Loucy (cell line): ENCODE measurements at regions not wholly inside any gene's neighbourhood (a gene's known extent, or its start where the extent isn't known, plus 50 kb on each side); places are given as distances from the start of the nearest gene placed in this dataset.
"Not testable (repeated sequence)": the region's sequence is repeated elsewhere in the genome, so short reads cannot be mapped to it uniquely, and the experiment has no call there.

ENCODE experiments used
- H2AFZ ChIP-seq: fragments of 200-600 bp; sonication (generic); 2 replicates; pipeline ENCODE4 v1.6.0; 2016; ENCODE audit warnings: antibody characterized with exemption, mild to moderate bottlenecking, low read length, moderate library complexity
- H3F3A ChIP-seq: fragments of 200-600 bp; 2 replicates; pipeline ENCODE4 v1.6.0; 2016; ENCODE audit warnings: antibody characterized with exemption, low read depth, mild to moderate bottlenecking
- H3K27me3 ChIP-seq: fragments of 200-600 bp; sonication (generic); 2 replicates; pipeline ENCODE4 v1.6.1; 2014; ENCODE audit warnings: low read length, mild to moderate bottlenecking; ENCODE audit not compliant: insufficient read depth, poor library complexity, severe bottlenecking
- H3K36me3 ChIP-seq: fragments of 200-600 bp; sonication (generic); 2 replicates; pipeline ENCODE4 v1.6.1; 2016; ENCODE audit warnings: low read length; ENCODE audit not compliant: insufficient read depth
- H3K4me1 ChIP-seq: fragments of 200-600 bp; sonication (generic); 2 replicates; pipeline ENCODE4 v1.5.1; 2014; ENCODE audit warnings: low read length, mild to moderate bottlenecking; ENCODE audit not compliant: insufficient read depth, poor library complexity, severe bottlenecking
- H3K4me2 ChIP-seq: fragments of 200-600 bp; sonication (generic); 2 replicates; pipeline ENCODE4 v1.6.0; 2014; ENCODE audit warnings: antibody characterized with exemption, low read length, low read depth, mild to moderate bottlenecking; ENCODE audit not compliant: poor library complexity, severe bottlenecking
- H3K4me3 ChIP-seq: fragments of 200-600 bp; sonication (generic); 2 replicates; pipeline ENCODE4 v1.5.1; 2014; ENCODE audit warnings: low read length, mild to moderate bottlenecking, mixed read lengths; ENCODE audit not compliant: poor library complexity, severe bottlenecking
- H3K79me2 ChIP-seq: fragments of 200-600 bp; sonication (generic); 2 replicates; pipeline ENCODE4 v1.6.1; 2014; ENCODE audit warnings: low read length; ENCODE audit not compliant: insufficient read depth
- H3K9ac ChIP-seq: fragments of 200-600 bp; sonication (generic); 2 replicates; pipeline ENCODE4 v1.6.0; 2014; ENCODE audit warnings: mild to moderate bottlenecking, low read depth, low read length, moderate library complexity; ENCODE audit not compliant: poor library complexity, severe bottlenecking
- H3K9me2 ChIP-seq: fragments of 200-600 bp; sonication (generic); replicated peaks from 2 replicates; pipeline ENCODE4 v1.6.1; 2016; ENCODE audit warnings: low read depth, low read length, mixed read lengths
- H3K9me3 ChIP-seq: fragments of 200-600 bp; sonication (generic); 2 replicates; pipeline ENCODE4 v1.6.1; 2014; ENCODE audit warnings: mild to moderate bottlenecking, antibody characterized with exemption, low read length, low read depth; ENCODE audit not compliant: insufficient read depth
- H4K20me1 ChIP-seq: fragments of 200-600 bp; sonication (generic); 2 replicates; pipeline ENCODE4 v1.6.0; 2014; ENCODE audit warnings: antibody characterized with exemption, low read length, mild to moderate bottlenecking; ENCODE audit not compliant: insufficient read depth, poor library complexity, severe bottlenecking
- CTCF ChIP-seq: fragments of 200-600 bp; sonication (generic); conservative IDR thresholded peaks from 2 replicates; pipeline ENCODE4 v1.5.1; 2014; ENCODE audit warnings: mild to moderate bottlenecking, antibody characterized with exemption, low read length
- EZH2phosphoT487 ChIP-seq: fragments of 200-600 bp; IDR thresholded peaks from 2 replicates; pipeline ENCODE4 v1.6.1; 2018; ENCODE audit warnings: antibody characterized with exemption, mild to moderate bottlenecking, moderate library complexity, borderline replicate concordance

GRCh38 chr3:33941804-33942203, 143.4 kb downstream of the PDCD6IP start:
- H3K9me2 ChIP-seq = no peaks in the 10 kb centered on the region
- H3K27me3 ChIP-seq = no peaks in the 10 kb centered on the region
- no peak overlapping the region for H3K9ac ChIP-seq
- H3K4me3 ChIP-seq = no peak overlapping the region
- no peaks in the 10 kb centered on the region for H3K4me1 ChIP-seq
- no peaks in the 10 kb centered on the region for H3K36me3 ChIP-seq
- no peak overlapping the region for H2AFZ ChIP-seq
- no peak overlapping the region for H3K4me2 ChIP-seq
- TF ChIP-seq CTCF = no peak
- no peak for TF ChIP-seq EZH2phosphoT487
- H3K9me3 ChIP-seq = no peaks in the 10 kb centered on the region
- H4K20me1 ChIP-seq = no peaks in the 10 kb centered on the region
- H3K79me2 ChIP-seq = no peaks in the 10 kb centered on the region
- no peaks in the 10 kb centered on the region for H3F3A ChIP-seq

GRCh38 chr3:33942483-33943150, 144.2 kb downstream of the PDCD6IP start:
- Histone ChIP-seq H3K4me2 (no peak overlapping the region), H3K4me3 (no peak overlapping the region), H3F3A (no peaks in the 10 kb centered on the region), H3K79me2 (no peaks in the 10 kb centered on the region), H3K9me3 (no peaks in the 10 kb centered on the region), H2AFZ (no peak overlapping the region), H3K4me1 (no peaks in the 10 kb centered on the region), H4K20me1 (no peaks in the 10 kb centered on the region), H3K36me3 (no peaks in the 10 kb centered on the region), H3K9me2 (no peaks in the 10 kb centered on the region), H3K9ac (no peak overlapping the region), H3K27me3 (no peaks in the 10 kb centered on the region)
- TF ChIP-seq EZH2phosphoT487 = no peak
- TF ChIP-seq CTCF = no peak

- Histone ChIP-seq H3K9ac (no peak overlapping the region), H3K27me3 (no peaks in the 10 kb centered on the region), H3K4me1 (no peaks in the 10 kb centered on the region), H3K79me2 (no peaks in the 10 kb centered on the region), H3K9me3 (no peaks in the 10 kb centered on the region), H2AFZ (no peak overlapping the region), H3K4me3 (no peak overlapping the region), H4K20me1 (no peaks in the 10 kb centered on the region), H3K4me2 (no peak overlapping the region), H3K9me2 (no peaks in the 10 kb centered on the region), H3K36me3 (no peaks in the 10 kb centered on the region), H3F3A (no peaks in the 10 kb centered on the region)
- TF ChIP-seq EZH2phosphoT487 (no peak), CTCF (no peak)
These were observed 144.8 kb downstream of the PDCD6IP start for GRCh38 chr3:33943277-33943676.

- H3K9ac ChIP-seq, H3K9me2 ChIP-seq, H3K4me1 ChIP-seq, H3K36me3 ChIP-seq, H4K20me1 ChIP-seq, H3K4me2 ChIP-seq, H3K79me2 ChIP-seq, H2AFZ ChIP-seq, H3F3A ChIP-seq, H3K27me3 ChIP-seq, H3K4me3 ChIP-seq, H3K9me3 ChIP-seq: not testable (repeated sequence)
These were observed 148.2 kb downstream of the PDCD6IP start for GRCh38 chr3:33946612-33947011.
